ENCODE measurements at regions not wholly inside any gene's neighbourhood (a gene's known extent, or its start where the extent isn't known, plus 50 kb on each side); places are given as distances from the start of the nearest gene placed in this dataset.

DNA sequence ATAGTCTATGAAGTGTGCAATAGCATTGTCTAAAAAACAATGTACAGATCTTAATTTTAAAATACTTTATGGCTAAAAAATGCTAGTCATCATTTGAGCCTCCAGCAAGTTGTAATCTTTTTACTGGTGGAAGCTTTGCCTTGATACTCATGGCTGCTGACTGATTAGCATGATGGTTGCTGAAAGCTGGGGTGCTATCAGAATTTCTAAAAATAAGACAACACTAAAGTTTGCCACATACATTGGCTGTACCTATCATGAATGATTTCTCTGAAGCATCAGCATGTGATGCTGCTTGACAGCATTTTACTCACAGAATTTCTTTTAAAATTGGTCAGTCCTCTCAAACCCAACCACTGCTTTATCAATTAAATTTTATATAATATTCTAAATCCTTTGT, 101.5 kb upstream of the TMEM168 start:
- Histone ChIP-seq H2AFZ (no peak overlapping the region), H3K4me2 (no peak overlapping the region), H3F3A (replicated peaks; ENCODE audit: low read depth) (no peaks in the 10 kb centered on the region), H3K9me2 (ENCODE audit: insufficient read depth) (no peaks in the 10 kb centered on the region), H3K4me1 (ENCODE audit: insufficient read depth) (peaks cover 9% of the 10 kb centered on the region; the same call in 1 of the 2 replicates), H3K27ac (ENCODE audit: low read depth) (no peak overlapping the region), H3K36me3 (ENCODE audit: insufficient read depth) (no peaks in the 10 kb centered on the region), H4K20me1 (replicated peaks; ENCODE audit: insufficient read depth) (no peaks in the 10 kb centered on the region), H3K27me3 (ENCODE audit: insufficient read depth) (no peaks in the 10 kb centered on the region), H3K4me3 (no peak overlapping the region), H3K79me2 (replicated peaks; ENCODE audit: insufficient read depth) (no peaks in the 10 kb centered on the region)
- ATAC-seq (no peak), DNase-seq (ENCODE audit: low spot score) (no peak)
- no peaks in the 10 kb centered on the region for H3K9me3 Mint-ChIP-seq
- H3K36me3 Mint-ChIP-seq (ENCODE audit: low read depth): peaks cover 18% of the 10 kb centered on the region; the same call in 2 of the 3 replicates
- no peaks in the 10 kb centered on the region for H3K27me3 Mint-ChIP-seq (ENCODE audit: insufficient read depth, low read depth, poor library complexity)
- no peak overlapping the region for H3K27ac Mint-ChIP-seq
- H3K4me1 Mint-ChIP-seq: peaks cover 17% of the 10 kb centered on the region
- no peak overlapping the region for H3K4me3 Mint-ChIP-seq
- TF ChIP-seq EZH2 (IDR thresholded peaks at IDR 0.05; ENCODE audit: low read depth, unreplicated experiment) (no peak), STAT1 (IDR thresholded peaks at IDR 0.05; ENCODE audit: unreplicated experiment) (no peak), CTCF (conservative IDR thresholded peaks at IDR 0.05; ENCODE audit: low read depth in 2 of 2) (no peak), JUNB (IDR thresholded peaks at IDR 0.05; ENCODE audit: unreplicated experiment) (no peak), ZNF462 (CRISPR knock-in tag; IDR thresholded peaks at IDR 0.05) (no peak), ZNF331 (CRISPR knock-in tag; IDR thresholded peaks at IDR 0.05; ENCODE audit: low read depth) (no peak), NANOG (IDR thresholded peaks at IDR 0.05; ENCODE audit: borderline replicate concordance) (no peak), EZH2phosphoT487 (IDR thresholded peaks at IDR 0.05; ENCODE audit: unreplicated experiment) (no peak)

Measured in GM23338 (cell line).